Neural cell (in vitro differentiated cells): ENCODE measurements at regions not wholly inside any gene's neighbourhood (a gene's known extent, or its start where the extent isn't known, plus 50 kb on each side); places are given as distances from the start of the nearest gene placed in this dataset.

Source experiments
- EP300 ChIP-seq: fragments of 450-650 bp; conservative IDR thresholded peaks from 2 replicates; pipeline ENCODE4 v1.6.1; 2014; ENCODE audit warnings: antibody characterized with exemption, mild to moderate bottlenecking, moderate library complexity; ENCODE audit not compliant: poor library complexity, severe bottlenecking
- EZH2 ChIP-seq: fragments of 200-600, 300-800 bp; shearing (Covaris generic), sonication (generic); IDR thresholded peaks from 2 replicates; pipeline ENCODE4 v1.6.1; 2014; ENCODE audit warnings: antibody characterized with exemption, low read length, borderline replicate concordance, mild to moderate bottlenecking; ENCODE audit not compliant: insufficient read depth, poor library complexity, severe bottlenecking
- MXI1 ChIP-seq: fragments of 450-650 bp; conservative IDR thresholded peaks from 2 replicates; pipeline ENCODE4 v1.6.1; 2014; ENCODE audit warnings: antibody characterized with exemption, mild to moderate bottlenecking; ENCODE audit not compliant: poor library complexity, severe bottlenecking
- POLR2AphosphoS5 ChIP-seq: IDR thresholded peaks from 2 replicates; pipeline ENCODE4 v1.6.1; 2012
- RAD21 ChIP-seq: fragments of 450-650 bp; conservative IDR thresholded peaks from 2 replicates; pipeline ENCODE4 v1.6.1; 2014; ENCODE audit warnings: antibody characterized with exemption, mild to moderate bottlenecking, moderate library complexity
- TAF1 ChIP-seq: IDR thresholded peaks from 2 replicates; pipeline ENCODE4 v1.6.1; 2012; ENCODE audit warnings: low read depth
- TF ChIP-seq, protein P1 (sequence below): fragments of 450-650 bp; IDR thresholded peaks from 2 replicates; pipeline ENCODE4 v1.5.1; 2014; ENCODE audit warnings: antibody characterized with exemption, mild to moderate bottlenecking, moderate library complexity; ENCODE audit not compliant: poor library complexity, severe bottlenecking

DNA sequence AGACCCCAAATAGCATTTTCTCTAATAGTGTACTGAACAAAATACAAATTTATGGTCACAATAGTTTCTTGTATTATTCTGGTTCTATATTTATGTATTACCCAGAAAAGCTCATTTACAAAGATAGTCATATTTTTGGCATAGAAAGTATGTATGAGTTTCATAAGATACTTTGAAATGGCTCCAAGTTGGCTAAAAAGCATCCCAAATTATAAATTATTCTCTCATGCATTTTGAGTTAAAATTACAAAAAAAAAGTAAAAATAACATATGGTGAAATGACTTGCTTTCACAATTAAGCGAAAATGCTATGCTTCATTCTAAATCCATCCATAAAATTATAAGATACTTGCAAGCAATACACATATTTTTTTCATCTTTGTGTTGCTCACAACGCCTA lies 530.7 kb downstream of the ZNF804A start:
- TF ChIP-seq, protein P1, sequence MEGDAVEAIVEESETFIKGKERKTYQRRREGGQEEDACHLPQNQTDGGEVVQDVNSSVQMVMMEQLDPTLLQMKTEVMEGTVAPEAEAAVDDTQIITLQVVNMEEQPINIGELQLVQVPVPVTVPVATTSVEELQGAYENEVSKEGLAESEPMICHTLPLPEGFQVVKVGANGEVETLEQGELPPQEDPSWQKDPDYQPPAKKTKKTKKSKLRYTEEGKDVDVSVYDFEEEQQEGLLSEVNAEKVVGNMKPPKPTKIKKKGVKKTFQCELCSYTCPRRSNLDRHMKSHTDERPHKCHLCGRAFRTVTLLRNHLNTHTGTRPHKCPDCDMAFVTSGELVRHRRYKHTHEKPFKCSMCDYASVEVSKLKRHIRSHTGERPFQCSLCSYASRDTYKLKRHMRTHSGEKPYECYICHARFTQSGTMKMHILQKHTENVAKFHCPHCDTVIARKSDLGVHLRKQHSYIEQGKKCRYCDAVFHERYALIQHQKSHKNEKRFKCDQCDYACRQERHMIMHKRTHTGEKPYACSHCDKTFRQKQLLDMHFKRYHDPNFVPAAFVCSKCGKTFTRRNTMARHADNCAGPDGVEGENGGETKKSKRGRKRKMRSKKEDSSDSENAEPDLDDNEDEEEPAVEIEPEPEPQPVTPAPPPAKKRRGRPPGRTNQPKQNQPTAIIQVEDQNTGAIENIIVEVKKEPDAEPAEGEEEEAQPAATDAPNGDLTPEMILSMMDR = no peak
- TF ChIP-seq RAD21 (no peak), EP300 (no peak), EZH2 (no peak), POLR2AphosphoS5 (no peak), MXI1 (no peak), TAF1 (no peak)
